Left lung (tissue), 4 donors: ENCODE measurements at regions not wholly inside any gene's neighbourhood (a gene's known extent, or its start where the extent isn't known, plus 50 kb on each side); places are given as distances from the start of the nearest gene placed in this dataset.

Experiments
- ATAC-seq: fragments of 200-7000 bp; cut with Tn5 transposase; one replicate; pipeline ENCODE4 v1.9.1; 2020; ENCODE audit warnings: moderate library complexity
- DNase-seq, 4 donors: peaks; one replicate each; pipeline ENCODE4 v3.0.0-alpha.2; 2013 to 2020
- H3K27ac ChIP-seq, 2 donors: fragments of 200-600 bp; sonication (generic) in 1 of 2; one replicate each; pipeline versions ENCODE4 v1.5.0 to v1.8.0; 2020 to 2021
- H3K27me3 ChIP-seq, 2 donors: fragments of 200-600 bp; sonication (generic) in 1 of 2; one replicate each; pipeline versions ENCODE4 v1.5.0 to v1.8.0; 2020 to 2021
- H3K36me3 ChIP-seq, 2 donors: fragments of 200-600 bp; sonication (generic) in 1 of 2; one replicate each; pipeline versions ENCODE4 v1.5.0 to v1.8.0; 2020 to 2021
- H3K4me1 ChIP-seq, 2 donors: fragments of 200-600 bp; one replicate each; pipeline ENCODE4 v1.8.0; 2021
- H3K4me3 ChIP-seq, 2 donors: fragments of 200-600 bp; sonication (generic) in 1 of 2; one replicate each; pipeline versions ENCODE4 v1.5.0 to v1.8.0; 2020 to 2021; ENCODE audit warnings: mild to moderate bottlenecking in 1 of 2
- H3K9me3 ChIP-seq, 2 donors: fragments of 200-600 bp; sonication (generic) in 1 of 2; one replicate each; pipeline versions ENCODE4 v1.5.0 to v1.8.0; 2020 to 2021
- intact Hi-C, 2 donors: fragments of 100-400 bp; cut with DNase I; formaldehyde crosslinking; loops; one replicate each; pipeline versions ENCODE4 v1.11.2 to v1.14.2; 2022
- TF ChIP-seq, protein P1 (sequence below), 2 donors: fragments of 200-600 bp; sonication (generic) in 1 of 2; IDR thresholded peaks; one replicate each; pipeline versions ENCODE4 v1.5.0 to v1.8.0; 2021; ENCODE audit warnings: antibody characterized with exemption in 2 of 2
- donor health status: DM: no; HTN: yes; CAD: no.
- donor health status: DM: no; HTN: no; CAD: no.

DNA sequence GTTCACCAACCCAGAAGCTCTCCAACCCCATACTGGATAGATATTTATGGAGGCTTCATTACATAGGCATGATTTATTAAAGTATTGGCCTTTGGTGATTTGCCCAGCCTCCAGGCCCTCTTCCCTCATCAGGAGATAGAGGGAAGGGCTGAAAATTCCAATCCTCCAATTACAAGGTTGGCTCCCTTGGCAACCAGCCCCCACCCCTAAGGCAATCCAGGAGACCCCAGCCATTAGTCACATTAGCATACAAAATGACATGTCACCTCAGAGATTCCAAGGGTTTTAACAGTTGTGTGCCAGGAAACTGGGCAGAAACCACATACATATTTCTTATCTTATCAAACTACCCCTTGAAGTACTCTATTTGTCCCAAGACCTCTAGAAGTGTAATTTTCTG is 210.0 kb downstream of the HINT1 start:
- Histone ChIP-seq H3K36me3 (no peaks in the 10 kb centered on the region), H3K27me3 (no peaks in the 10 kb centered on the region), H3K9me3 (no peaks in the 10 kb centered on the region), H3K4me3 (no peak overlapping the region), H3K27ac (no peak overlapping the region), H3K4me1 (no peaks in the 10 kb centered on the region)
- intact Hi-C loops: no loop called here
- TF ChIP-seq, protein P1, sequence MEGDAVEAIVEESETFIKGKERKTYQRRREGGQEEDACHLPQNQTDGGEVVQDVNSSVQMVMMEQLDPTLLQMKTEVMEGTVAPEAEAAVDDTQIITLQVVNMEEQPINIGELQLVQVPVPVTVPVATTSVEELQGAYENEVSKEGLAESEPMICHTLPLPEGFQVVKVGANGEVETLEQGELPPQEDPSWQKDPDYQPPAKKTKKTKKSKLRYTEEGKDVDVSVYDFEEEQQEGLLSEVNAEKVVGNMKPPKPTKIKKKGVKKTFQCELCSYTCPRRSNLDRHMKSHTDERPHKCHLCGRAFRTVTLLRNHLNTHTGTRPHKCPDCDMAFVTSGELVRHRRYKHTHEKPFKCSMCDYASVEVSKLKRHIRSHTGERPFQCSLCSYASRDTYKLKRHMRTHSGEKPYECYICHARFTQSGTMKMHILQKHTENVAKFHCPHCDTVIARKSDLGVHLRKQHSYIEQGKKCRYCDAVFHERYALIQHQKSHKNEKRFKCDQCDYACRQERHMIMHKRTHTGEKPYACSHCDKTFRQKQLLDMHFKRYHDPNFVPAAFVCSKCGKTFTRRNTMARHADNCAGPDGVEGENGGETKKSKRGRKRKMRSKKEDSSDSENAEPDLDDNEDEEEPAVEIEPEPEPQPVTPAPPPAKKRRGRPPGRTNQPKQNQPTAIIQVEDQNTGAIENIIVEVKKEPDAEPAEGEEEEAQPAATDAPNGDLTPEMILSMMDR (IDR thresholded peaks at IDR 0.05): no peak
- ATAC-seq (no peak), DNase-seq (no peak)

- TF ChIP-seq, protein P1 (IDR thresholded peaks at IDR 0.05): no peak
- Histone ChIP-seq H3K27me3 (no peaks in the 10 kb centered on the region), H3K4me3 (no peak overlapping the region), H3K4me1 (no peaks in the 10 kb centered on the region), H3K9me3 (no peaks in the 10 kb centered on the region), H3K36me3 (no peaks in the 10 kb centered on the region), H3K27ac (no peak overlapping the region)
- intact Hi-C loops: no loop called here
- ATAC-seq (no peak), DNase-seq (no peak)
Measured at GRCh38 chr5:130954336-130954735, 210.7 kb downstream of the HINT1 start.

DNA sequence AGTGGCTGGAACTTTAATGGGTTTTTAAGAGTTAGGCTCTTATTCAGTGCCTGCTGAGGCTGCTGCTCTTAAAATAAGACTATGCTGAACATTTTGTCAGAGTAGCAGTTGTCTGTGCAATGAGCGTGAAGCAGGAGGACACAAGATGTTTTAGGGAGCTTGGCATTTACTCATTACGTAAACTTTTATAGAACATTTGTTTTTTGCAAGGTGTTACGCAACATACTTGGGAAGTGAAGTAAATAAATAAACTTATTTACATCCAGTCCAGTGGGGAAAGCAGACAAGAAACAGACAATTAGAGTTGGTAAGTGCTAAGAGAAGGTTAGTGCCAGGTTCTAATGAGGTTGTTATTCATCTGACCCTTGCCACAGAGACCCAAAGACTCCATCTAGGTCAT is 226.0 kb downstream of the HINT1 start:
- Histone ChIP-seq H3K27ac (no peak overlapping the region), H3K36me3 (no peaks in the 10 kb centered on the region), H3K4me1 (no peaks in the 10 kb centered on the region), H3K27me3 (no peaks in the 10 kb centered on the region), H3K9me3 (peaks cover 0 to 2% of the 10 kb centered on the region in 2 donors), H3K4me3 (no peak overlapping the region)
- TF ChIP-seq, protein P1 (IDR thresholded peaks at IDR 0.05): no peak
- intact Hi-C loops: no loop called here
- DNase-seq (no peak), ATAC-seq (no peak)

- TF ChIP-seq, protein P1 (IDR thresholded peaks at IDR 0.05): no peak
- ATAC-seq: no peak
- no peaks in the 10 kb centered on the region for H3K4me1 ChIP-seq
- H3K9me3 ChIP-seq: peaks cover 0 to 12% of the 10 kb centered on the region in 2 donors
- intact Hi-C loops: no loop called here
- no peak overlapping the region for H3K4me3 ChIP-seq
- H3K27me3 ChIP-seq: no peaks in the 10 kb centered on the region
- DNase-seq: no peak
- no peaks in the 10 kb centered on the region for H3K36me3 ChIP-seq
- H3K27ac ChIP-seq: no peak overlapping the region
Measured at GRCh38 chr5:130937046-130937445, 228.0 kb downstream of the HINT1 start.

GRCh38 chr5:130923543-130924124 is 241.4 kb downstream of the HINT1 start:
- intact Hi-C loops: no loop called here
- ATAC-seq (no peak), DNase-seq (peak in 1 of 4 donors; percentile 48)
- H3K27ac ChIP-seq: no peak overlapping the region
- H3K27me3 ChIP-seq: no peaks in the 10 kb centered on the region
- no peak overlapping the region for H3K4me3 ChIP-seq
- no peaks in the 10 kb centered on the region for H3K4me1 ChIP-seq
- no peaks in the 10 kb centered on the region for H3K36me3 ChIP-seq
- TF ChIP-seq, protein P1 (IDR thresholded peaks at IDR 0.05): no peak
- no peaks in the 10 kb centered on the region for H3K9me3 ChIP-seq
